K562 (cell line): ENCODE measurements at regions not wholly inside any gene's neighbourhood (a gene's known extent, or its start where the extent isn't known, plus 50 kb on each side); places are given as distances from the start of the nearest gene placed in this dataset.

ENCODE experiments used
- CBFB ChIP-seq: sonication (generic); formaldehyde crosslinking; IDR thresholded peaks from 2 replicates; pipeline ENCODE4 v1.4.0; 2020; ENCODE audit warnings: mild to moderate bottlenecking, missing genetic modification reagents
- ESRRB ChIP-seq: fragments of 250-450 bp; sonication (Bioruptor Pico); IDR thresholded peaks from 2 replicates; pipeline ENCODE4 v1.5.0; 2020; ENCODE audit warnings: mild to moderate bottlenecking, moderate library complexity, borderline replicate concordance
- TCFL5 ChIP-seq: fragments of 250-450 bp; sonication (Bioruptor Pico); conservative IDR thresholded peaks from 2 replicates; pipeline ENCODE4 v1.6.1; 2021; ENCODE audit warnings: mild to moderate bottlenecking, moderate library complexity, matching md5 sums
- TEAD1 ChIP-seq, 2 experiments: fragments of 450-650 bp in 1 of 2; sonication (generic) in 1 of 2; formaldehyde crosslinking; IDR thresholded peaks; 2 replicates each; pipeline versions ENCODE4 v1.4.0 to v1.8.0; 2020 to 2022; ENCODE audit warnings: mild to moderate bottlenecking in 2 of 2, missing genetic modification reagents in 1 of 2
- TEAD2 ChIP-seq: fragments of 450-650 bp; IDR thresholded peaks from 2 replicates; pipeline ENCODE4 v1.6.1; 2016; ENCODE audit warnings: missing genetic modification characterization, control low read depth, missing compliant biosample characterization
- ZNF583 ChIP-seq: fragments of 250-450 bp; sonication (Bioruptor Pico); IDR thresholded peaks from 2 replicates; pipeline ENCODE4 v1.4.0; 2020
- ZNF589 ChIP-seq: fragments of 200-800 bp; sonication (Bioruptor generic); IDR thresholded peaks from 2 replicates; pipeline ENCODE4 v1.6.1; 2016; ENCODE audit warnings: low read depth, missing genetic modification characterization, missing compliant biosample characterization
- TF ChIP-seq, protein P1 (sequence below): fragments of 200-600 bp; sonication (generic); IDR thresholded peaks from one replicate; pipeline ENCODE4 v1.6.1; 2012; ENCODE audit warnings: mild to moderate bottlenecking, low read depth, low read length, inconsistent platforms
- TF ChIP-seq, protein P2 (sequence below): fragments of 450-650 bp; formaldehyde crosslinking; IDR thresholded peaks from 2 replicates; pipeline ENCODE4 v1.4.0; 2022; ENCODE audit warnings: missing genetic modification characterization
- TF ChIP-seq, protein P3 (sequence below), 2 experiments: fragments of 150-350 bp in 1 of 2; IDR thresholded peaks; 2 replicates each; pipeline ENCODE4 v1.6.1; 2012 to 2016; ENCODE audit warnings: low read depth in 2 of 2, low read length in 2 of 2, mild to moderate bottlenecking in 1 of 2, moderate library complexity in 1 of 2

DNA sequence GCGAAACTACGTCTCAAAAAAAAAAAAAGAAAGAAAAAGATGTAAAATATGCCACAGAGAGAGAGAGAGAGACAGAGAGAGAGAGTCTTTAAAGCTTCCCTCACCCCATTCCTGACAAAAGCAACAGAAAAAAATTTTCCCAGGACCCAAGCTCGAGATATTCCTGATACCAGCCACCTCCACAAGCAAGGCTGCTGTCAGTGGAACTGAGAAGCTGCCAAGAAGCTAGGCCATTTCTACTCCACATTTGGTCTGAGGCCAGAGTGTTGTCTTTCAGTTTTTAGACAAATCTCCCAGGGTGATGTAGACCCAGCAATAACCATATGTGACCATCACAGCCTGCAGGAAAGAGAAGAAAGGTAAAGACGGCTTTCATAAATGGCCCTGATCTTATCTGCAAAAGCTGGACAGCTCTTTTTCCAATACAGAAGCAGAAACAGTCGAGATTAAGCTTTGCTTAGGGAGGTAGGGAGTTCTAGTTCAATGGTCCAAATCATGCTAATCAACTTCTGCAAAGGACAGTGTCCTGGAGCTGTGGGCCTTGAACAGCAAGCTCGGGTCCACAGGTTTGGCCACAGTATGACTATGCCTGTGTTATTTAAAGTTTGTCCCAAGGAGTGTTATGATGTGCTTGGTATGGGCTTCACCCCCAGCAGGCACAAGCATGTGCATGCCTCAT is 130.3 kb upstream of the NUDT4 start (continued):
- no peak for TF ChIP-seq ZNF589 (CRISPR knock-in tag)
- no peak for TF ChIP-seq ZNF583
- no peak for TF ChIP-seq ESRRB (CRISPR knock-in tag)
- TF ChIP-seq, protein P1, sequence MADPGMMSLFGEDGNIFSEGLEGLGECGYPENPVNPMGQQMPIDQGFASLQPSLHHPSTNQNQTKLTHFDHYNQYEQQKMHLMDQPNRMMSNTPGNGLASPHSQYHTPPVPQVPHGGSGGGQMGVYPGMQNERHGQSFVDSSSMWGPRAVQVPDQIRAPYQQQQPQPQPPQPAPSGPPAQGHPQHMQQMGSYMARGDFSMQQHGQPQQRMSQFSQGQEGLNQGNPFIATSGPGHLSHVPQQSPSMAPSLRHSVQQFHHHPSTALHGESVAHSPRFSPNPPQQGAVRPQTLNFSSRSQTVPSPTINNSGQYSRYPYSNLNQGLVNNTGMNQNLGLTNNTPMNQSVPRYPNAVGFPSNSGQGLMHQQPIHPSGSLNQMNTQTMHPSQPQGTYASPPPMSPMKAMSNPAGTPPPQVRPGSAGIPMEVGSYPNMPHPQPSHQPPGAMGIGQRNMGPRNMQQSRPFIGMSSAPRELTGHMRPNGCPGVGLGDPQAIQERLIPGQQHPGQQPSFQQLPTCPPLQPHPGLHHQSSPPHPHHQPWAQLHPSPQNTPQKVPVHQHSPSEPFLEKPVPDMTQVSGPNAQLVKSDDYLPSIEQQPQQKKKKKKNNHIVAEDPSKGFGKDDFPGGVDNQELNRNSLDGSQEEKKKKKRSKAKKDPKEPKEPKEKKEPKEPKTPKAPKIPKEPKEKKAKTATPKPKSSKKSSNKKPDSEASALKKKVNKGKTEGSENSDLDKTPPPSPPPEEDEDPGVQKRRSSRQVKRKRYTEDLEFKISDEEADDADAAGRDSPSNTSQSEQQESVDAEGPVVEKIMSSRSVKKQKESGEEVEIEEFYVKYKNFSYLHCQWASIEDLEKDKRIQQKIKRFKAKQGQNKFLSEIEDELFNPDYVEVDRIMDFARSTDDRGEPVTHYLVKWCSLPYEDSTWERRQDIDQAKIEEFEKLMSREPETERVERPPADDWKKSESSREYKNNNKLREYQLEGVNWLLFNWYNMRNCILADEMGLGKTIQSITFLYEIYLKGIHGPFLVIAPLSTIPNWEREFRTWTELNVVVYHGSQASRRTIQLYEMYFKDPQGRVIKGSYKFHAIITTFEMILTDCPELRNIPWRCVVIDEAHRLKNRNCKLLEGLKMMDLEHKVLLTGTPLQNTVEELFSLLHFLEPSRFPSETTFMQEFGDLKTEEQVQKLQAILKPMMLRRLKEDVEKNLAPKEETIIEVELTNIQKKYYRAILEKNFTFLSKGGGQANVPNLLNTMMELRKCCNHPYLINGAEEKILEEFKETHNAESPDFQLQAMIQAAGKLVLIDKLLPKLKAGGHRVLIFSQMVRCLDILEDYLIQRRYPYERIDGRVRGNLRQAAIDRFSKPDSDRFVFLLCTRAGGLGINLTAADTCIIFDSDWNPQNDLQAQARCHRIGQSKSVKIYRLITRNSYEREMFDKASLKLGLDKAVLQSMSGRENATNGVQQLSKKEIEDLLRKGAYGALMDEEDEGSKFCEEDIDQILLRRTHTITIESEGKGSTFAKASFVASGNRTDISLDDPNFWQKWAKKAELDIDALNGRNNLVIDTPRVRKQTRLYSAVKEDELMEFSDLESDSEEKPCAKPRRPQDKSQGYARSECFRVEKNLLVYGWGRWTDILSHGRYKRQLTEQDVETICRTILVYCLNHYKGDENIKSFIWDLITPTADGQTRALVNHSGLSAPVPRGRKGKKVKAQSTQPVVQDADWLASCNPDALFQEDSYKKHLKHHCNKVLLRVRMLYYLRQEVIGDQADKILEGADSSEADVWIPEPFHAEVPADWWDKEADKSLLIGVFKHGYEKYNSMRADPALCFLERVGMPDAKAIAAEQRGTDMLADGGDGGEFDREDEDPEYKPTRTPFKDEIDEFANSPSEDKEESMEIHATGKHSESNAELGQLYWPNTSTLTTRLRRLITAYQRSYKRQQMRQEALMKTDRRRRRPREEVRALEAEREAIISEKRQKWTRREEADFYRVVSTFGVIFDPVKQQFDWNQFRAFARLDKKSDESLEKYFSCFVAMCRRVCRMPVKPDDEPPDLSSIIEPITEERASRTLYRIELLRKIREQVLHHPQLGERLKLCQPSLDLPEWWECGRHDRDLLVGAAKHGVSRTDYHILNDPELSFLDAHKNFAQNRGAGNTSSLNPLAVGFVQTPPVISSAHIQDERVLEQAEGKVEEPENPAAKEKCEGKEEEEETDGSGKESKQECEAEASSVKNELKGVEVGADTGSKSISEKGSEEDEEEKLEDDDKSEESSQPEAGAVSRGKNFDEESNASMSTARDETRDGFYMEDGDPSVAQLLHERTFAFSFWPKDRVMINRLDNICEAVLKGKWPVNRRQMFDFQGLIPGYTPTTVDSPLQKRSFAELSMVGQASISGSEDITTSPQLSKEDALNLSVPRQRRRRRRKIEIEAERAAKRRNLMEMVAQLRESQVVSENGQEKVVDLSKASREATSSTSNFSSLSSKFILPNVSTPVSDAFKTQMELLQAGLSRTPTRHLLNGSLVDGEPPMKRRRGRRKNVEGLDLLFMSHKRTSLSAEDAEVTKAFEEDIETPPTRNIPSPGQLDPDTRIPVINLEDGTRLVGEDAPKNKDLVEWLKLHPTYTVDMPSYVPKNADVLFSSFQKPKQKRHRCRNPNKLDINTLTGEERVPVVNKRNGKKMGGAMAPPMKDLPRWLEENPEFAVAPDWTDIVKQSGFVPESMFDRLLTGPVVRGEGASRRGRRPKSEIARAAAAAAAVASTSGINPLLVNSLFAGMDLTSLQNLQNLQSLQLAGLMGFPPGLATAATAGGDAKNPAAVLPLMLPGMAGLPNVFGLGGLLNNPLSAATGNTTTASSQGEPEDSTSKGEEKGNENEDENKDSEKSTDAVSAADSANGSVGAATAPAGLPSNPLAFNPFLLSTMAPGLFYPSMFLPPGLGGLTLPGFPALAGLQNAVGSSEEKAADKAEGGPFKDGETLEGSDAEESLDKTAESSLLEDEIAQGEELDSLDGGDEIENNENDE = no peak
- TF ChIP-seq TCFL5 (CRISPR knock-in tag) = no peak
- TF ChIP-seq CBFB (CRISPR knock-in tag) = no peak
- TF ChIP-seq, protein P2, sequence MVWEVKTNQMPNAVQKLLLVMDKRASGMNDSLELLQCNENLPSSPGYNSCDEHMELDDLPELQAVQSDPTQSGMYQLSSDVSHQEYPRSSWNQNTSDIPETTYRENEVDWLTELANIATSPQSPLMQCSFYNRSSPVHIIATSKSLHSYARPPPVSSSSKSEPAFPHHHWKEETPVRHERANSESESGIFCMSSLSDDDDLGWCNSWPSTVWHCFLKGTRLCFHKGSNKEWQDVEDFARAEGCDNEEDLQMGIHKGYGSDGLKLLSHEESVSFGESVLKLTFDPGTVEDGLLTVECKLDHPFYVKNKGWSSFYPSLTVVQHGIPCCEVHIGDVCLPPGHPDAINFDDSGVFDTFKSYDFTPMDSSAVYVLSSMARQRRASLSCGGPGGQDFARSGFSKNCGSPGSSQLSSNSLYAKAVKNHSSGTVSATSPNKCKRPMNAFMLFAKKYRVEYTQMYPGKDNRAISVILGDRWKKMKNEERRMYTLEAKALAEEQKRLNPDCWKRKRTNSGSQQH (CRISPR knock-in tag) = no peak
- no peak for TF ChIP-seq TEAD2
- no peak for TF ChIP-seq TEAD1 (CRISPR knock-in tag; IDR thresholded peaks at IDR 0.05)
- TF ChIP-seq, protein P3, sequence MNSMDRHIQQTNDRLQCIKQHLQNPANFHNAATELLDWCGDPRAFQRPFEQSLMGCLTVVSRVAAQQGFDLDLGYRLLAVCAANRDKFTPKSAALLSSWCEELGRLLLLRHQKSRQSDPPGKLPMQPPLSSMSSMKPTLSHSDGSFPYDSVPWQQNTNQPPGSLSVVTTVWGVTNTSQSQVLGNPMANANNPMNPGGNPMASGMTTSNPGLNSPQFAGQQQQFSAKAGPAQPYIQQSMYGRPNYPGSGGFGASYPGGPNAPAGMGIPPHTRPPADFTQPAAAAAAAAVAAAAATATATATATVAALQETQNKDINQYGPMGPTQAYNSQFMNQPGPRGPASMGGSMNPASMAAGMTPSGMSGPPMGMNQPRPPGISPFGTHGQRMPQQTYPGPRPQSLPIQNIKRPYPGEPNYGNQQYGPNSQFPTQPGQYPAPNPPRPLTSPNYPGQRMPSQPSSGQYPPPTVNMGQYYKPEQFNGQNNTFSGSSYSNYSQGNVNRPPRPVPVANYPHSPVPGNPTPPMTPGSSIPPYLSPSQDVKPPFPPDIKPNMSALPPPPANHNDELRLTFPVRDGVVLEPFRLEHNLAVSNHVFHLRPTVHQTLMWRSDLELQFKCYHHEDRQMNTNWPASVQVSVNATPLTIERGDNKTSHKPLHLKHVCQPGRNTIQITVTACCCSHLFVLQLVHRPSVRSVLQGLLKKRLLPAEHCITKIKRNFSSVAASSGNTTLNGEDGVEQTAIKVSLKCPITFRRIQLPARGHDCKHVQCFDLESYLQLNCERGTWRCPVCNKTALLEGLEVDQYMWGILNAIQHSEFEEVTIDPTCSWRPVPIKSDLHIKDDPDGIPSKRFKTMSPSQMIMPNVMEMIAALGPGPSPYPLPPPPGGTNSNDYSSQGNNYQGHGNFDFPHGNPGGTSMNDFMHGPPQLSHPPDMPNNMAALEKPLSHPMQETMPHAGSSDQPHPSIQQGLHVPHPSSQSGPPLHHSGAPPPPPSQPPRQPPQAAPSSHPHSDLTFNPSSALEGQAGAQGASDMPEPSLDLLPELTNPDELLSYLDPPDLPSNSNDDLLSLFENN (IDR thresholded peaks at IDR 0.05; ENCODE audit: low read depth in 2 of 2, low read length in 2 of 2) = no peak
